ENCODE measurements at regions not wholly inside any gene's neighbourhood (a gene's known extent, or its start where the extent isn't known, plus 50 kb on each side); places are given as distances from the start of the nearest gene placed in this dataset.
A peak's percentile ranks its signal among the peaks of the same experiment; 100 is the strongest.

DNA sequence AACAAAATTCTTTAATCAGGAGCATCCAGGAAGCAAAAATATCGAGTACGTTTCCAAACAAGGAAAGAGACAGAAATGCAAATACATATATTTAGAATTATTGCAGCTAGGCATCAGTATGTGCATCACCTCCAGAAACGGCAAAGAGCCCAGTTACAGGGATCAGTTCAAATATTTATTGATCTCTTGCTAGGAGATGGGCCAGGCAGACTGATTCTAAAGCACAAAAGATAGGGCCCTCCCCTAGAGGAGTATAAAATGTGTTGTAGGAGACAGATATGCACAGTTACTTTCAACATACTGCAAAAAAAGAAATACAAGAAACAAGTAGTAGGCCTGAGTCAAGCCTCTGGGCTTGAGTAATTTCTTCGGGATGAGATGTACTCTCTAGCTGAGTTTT, 80.7 kb upstream of the NHSL1 start:
- no peak for DNase-seq (ENCODE audit: low spot score)

- DNase-seq (ENCODE audit: low spot score) = no peak
These were observed 81.5 kb upstream of the NHSL1 start for GRCh38 chr6:138580801-138581200.

DNA sequence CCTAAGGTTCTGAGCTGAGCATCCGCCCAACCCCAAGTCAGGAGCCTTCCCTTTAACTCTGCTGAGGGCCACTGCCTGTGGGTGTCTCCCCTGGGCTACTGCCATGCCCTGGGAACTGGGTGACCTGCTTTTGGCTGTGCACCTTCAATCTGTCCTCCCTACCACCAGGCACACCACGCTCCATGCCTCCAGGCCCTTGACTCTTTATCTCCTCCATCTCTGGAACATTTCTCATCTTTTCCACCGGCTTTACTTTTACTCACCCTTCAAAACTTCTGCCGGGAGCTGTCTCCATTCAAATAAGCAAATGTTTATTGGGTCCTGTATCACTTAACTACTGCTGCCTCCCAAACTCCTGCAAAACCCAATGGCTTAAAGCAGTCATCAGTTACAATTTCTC, 83.3 kb upstream of the NHSL1 start:
- no peak for DNase-seq (ENCODE audit: low spot score)

DNA sequence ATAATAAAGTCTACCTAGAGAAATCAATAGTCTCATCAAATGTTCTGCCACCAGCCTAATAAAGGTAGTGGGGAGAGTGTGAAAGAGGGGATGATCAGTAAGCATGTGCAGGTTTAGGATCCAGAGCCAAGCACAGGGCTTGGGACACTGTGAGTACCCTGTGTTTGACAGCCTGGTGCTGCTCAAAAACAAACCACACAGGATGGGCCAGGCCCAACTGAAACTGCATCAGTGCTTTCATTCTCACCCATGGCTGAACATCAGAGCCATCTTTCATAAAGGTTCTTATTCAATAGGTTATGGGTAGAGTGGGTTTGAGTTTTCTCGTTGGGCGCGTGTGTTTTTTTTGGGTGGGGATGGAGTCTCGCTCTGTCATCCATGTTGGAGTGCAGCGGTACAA, 87.3 kb upstream of the NHSL1 start:
- no peak for DNase-seq (ENCODE audit: low spot score)

DNA sequence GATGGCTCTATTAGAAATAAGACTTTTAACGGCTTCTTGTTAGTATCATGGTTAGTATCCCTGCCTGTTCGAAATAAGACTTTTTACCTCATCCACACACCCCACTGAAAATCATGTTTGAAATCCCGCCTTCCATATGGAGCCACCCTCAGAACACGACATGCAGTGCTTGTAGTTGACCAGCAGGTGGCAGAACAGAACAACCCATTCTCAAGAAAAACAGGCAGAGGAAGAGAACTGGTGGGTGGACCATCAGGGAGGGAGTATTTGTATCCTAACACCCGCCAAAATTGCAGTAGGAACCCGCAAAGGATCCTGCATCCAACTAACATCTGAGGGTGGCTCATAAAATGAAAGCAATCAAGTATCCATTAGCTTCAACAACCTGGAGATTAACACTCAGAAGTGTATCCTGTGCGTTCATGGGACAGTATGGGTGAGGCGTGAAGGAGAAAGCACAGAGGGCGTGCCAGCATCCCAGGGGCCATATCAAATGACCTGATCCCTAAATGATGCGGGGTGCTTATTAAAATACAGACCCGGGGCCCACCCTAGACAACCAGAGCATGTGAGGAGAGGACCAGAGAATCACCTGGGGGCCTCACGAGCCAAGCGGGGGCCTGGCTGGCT, 89.6 kb upstream of the NHSL1 start:
- peak; percentile 90 for DNase-seq (ENCODE audit: low spot score)

DNA sequence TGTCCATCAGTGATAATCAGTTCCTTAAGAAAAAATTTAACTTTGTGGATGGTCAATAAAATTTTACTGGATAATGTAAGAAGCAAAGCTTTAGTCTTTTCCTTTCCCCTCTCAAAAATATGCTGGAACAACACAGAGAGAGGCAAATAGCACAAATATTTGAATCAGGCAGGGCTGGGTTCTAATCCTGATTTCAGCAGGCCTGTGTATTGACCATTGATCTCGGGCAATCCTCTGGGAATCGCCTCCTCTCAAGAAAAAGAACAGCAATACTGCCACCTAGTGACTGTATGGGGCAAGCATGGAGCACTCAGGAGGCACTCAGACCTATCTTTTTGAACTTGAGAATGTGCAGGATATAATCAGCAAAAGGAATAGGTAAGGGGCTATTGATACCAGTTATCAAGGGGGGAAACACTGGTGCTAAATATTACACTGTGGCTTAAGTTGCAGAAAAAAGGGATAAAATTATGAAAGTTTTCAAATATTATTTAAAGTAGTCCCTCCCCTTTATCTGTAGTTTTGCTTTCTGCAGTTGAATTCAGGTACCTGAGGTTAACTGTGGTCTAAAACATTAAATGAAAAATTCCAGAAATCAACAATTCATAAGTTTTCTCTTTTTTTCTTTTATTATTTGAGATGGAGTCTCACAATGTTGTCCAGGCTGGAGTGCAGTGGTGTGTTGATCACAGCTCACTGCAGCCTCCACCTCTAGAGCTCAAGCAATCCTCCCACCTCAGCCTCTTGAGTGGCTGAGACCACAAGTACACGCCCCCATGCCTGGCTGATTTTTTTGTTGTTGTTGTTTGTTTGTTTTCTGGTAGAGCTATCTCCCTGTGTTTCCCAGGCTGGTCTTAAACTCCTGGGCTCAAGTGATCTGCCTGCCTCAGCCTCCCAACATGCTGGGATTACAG, 91.8 kb upstream of the NHSL1 start:
- DNase-seq (ENCODE audit: low spot score) = peak; percentile 75

- DNase-seq (ENCODE audit: low spot score) = no peak
These were observed 93.4 kb upstream of the NHSL1 start for GRCh38 chr6:138592749-138593123.

DNA sequence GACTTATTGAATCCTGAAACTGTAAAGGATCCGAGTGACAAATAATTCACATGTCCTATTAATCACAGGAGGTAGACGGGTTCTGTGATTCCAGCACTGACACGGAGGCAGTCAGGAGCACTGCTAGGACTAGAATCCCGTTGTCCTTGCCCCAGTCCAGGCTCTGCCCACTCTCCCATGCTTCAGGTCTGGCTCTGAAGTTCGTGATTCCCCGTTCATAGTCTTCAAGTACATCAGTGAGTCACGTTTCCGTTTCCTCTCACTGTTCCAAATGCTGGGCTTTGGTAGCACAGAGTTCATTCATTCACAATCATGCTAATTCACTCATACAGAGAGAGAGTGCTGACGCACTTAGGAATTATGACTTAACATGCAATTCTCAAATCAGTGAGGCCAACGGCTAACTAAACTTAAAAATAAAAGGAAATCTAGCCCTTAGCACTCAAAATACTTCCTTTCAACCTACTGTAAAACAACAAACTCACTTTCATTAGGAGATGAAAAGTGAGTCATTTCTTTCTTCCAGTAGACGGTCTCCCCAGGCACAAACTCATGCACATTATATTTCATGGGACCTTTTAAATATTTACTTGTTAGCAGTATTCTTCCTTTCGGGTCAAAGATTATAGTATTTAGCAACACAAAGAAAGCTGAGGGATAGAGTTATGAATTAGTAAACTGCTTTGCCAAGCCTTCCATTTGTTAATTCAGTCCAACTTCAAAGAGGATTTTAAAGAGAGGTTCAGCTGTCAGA, 94.0 kb upstream of the NHSL1 start:
- DNase-seq (ENCODE audit: low spot score) = peak; percentile 34

GRCh38 chr6:138593909-138594757, 94.8 kb upstream of the NHSL1 start:
- no peak for DNase-seq (ENCODE audit: low spot score)

- DNase-seq (ENCODE audit: low spot score) = no peak
These were observed 95.5 kb upstream of the NHSL1 start for GRCh38 chr6:138594758-138595140.

DNA sequence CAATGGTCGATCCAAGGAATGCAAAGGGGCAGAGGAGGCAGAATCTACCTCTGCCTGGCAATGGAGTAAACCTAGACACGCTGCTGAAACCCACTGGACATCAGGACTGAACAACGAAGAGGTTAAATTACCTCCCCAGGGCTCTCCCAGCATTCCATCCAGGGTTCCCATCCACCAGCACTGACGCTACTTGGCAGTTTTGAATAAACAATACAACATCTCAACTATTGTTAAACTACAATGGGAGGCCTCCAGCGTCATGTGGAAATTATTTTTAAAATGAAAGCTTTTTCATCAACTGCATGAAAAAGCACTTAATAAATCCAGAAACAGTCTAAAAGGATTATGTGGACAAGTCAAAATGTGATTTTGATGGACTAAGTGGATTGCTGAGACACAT, 96.8 kb upstream of the NHSL1 start:
- DNase-seq (ENCODE audit: low spot score) = no peak

- no peak for DNase-seq (ENCODE audit: low spot score)
These were observed 97.3 kb upstream of the NHSL1 start for GRCh38 chr6:138596591-138596990.

GRCh38 chr6:138597336-138597735, 98.0 kb upstream of the NHSL1 start:
- DNase-seq (ENCODE audit: low spot score) = no peak

DNA sequence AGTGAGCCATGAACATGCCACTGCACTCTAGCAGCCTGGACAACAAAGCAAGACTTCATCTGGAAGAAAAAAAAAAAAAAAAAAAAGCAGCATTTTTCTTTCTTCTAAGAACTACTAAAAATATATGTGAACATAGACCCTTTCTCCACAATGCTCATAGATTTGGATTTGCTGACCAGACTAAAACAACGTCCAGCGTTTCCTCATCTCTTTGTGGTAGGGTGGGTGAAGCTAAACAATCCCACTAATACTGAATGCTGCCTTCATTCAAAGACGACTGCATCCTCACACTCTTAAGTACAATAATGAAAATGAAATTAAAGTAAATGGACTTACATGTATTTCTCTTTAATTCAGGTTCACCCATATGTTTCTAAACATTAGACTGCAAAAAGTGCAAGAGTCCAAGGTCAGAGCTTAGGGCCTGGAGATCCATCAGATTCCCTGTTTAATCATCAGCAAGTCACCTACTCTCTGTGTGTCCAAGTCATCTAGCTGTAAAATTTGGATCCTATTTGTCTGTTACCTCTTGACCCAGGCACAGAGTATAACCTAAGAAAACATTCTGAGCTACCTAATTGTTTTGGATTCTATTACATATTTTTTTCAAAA, 99.4 kb upstream of the NHSL1 start:
- DNase-seq (ENCODE audit: low spot score) = no peak

- no peak for DNase-seq (ENCODE audit: low spot score)
These were observed 101.0 kb upstream of the NHSL1 start for GRCh38 chr6:138600261-138600660.

GRCh38 chr6:138600726-138601125, 101.4 kb upstream of the NHSL1 start:
- no peak for DNase-seq (ENCODE audit: low spot score)

GRCh38 chr6:138601128-138601527, 101.8 kb upstream of the NHSL1 start:
- no peak for DNase-seq (ENCODE audit: low spot score)

- no peak for DNase-seq (ENCODE audit: low spot score)
These were observed 106.7 kb upstream of the NHSL1 start for GRCh38 chr6:138605958-138606357.

GRCh38 chr6:138607478-138608433, 108.5 kb upstream of the NHSL1 start:
- no peak for DNase-seq (ENCODE audit: low spot score)

DNA sequence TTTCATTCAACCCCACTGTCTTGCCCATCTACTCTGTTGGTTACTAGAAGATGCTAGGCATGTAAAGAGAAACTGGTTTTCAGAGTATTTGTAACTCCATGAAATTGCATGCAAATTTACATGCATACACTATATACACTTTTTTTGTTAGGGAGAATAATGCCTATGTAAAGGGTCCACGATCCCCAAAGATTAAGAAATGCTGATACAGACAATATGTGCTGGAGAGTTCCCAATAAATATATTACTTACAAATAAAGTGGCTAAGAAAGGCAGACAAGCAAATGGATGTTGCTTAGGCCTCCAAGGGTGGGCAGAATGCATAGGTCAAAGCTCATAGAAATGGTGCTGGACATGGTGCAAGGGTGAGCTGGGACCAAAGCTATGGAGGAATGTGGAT, 109.6 kb upstream of the NHSL1 start:
- DNase-seq (ENCODE audit: low spot score) = no peak

Measured in Ammon's horn (tissue), 1 donor.